ENCODE measurements at regions not wholly inside any gene's neighbourhood (a gene's known extent, or its start where the extent isn't known, plus 50 kb on each side); places are given as distances from the start of the nearest gene placed in this dataset.

DNA sequence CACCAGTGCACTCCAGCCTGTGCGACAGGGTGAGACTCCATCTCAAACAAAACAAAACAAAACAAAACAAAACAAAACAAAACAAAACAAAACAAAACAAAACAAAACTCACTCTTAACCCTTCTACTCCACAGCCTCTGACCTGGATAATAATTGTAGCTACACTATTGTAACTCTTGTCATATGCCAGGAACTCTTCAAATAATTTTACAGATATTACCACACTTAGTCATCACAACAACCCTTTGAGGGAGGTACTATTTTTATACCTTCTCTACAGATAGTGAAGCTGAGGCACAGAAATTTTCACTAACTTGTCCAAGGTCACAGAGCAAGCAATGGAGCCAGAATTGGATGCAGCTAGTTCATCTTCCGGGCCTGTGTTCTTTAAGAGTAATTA is 547.8 kb downstream of the ADGRL2 start:
- intact Hi-C loops (cut with micrococcal nuclease; ENCODE audit: unreplicated experiment) = no loop called here
- no peak for DNase-seq
- CTCF ChIA-PET = no interaction called here
- no peaks in the 10 kb centered on the region for H3K27me3 Mint-ChIP-seq (ENCODE audit: unreplicated experiment)
- no peaks in the 10 kb centered on the region for H3K36me3 Mint-ChIP-seq (ENCODE audit: insufficient read depth, unreplicated experiment)
- H3K27ac Mint-ChIP-seq (ENCODE audit: unreplicated experiment) = no peak overlapping the region
- TF ChIP-seq, protein P1, sequence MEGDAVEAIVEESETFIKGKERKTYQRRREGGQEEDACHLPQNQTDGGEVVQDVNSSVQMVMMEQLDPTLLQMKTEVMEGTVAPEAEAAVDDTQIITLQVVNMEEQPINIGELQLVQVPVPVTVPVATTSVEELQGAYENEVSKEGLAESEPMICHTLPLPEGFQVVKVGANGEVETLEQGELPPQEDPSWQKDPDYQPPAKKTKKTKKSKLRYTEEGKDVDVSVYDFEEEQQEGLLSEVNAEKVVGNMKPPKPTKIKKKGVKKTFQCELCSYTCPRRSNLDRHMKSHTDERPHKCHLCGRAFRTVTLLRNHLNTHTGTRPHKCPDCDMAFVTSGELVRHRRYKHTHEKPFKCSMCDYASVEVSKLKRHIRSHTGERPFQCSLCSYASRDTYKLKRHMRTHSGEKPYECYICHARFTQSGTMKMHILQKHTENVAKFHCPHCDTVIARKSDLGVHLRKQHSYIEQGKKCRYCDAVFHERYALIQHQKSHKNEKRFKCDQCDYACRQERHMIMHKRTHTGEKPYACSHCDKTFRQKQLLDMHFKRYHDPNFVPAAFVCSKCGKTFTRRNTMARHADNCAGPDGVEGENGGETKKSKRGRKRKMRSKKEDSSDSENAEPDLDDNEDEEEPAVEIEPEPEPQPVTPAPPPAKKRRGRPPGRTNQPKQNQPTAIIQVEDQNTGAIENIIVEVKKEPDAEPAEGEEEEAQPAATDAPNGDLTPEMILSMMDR (IDR thresholded peaks at IDR 0.05; ENCODE audit: unreplicated experiment) = no peak
- no peak overlapping the region for H3K4me3 Mint-ChIP-seq (ENCODE audit: low read depth, unreplicated experiment)
- H3K9me3 Mint-ChIP-seq (ENCODE audit: low read depth, unreplicated experiment) = peaks cover 9% of the 10 kb centered on the region
- no peaks in the 10 kb centered on the region for H3K4me1 Mint-ChIP-seq (ENCODE audit: low read depth, unreplicated experiment)
- no TSS peak for BruUV-seq (replicated peaks)

DNA sequence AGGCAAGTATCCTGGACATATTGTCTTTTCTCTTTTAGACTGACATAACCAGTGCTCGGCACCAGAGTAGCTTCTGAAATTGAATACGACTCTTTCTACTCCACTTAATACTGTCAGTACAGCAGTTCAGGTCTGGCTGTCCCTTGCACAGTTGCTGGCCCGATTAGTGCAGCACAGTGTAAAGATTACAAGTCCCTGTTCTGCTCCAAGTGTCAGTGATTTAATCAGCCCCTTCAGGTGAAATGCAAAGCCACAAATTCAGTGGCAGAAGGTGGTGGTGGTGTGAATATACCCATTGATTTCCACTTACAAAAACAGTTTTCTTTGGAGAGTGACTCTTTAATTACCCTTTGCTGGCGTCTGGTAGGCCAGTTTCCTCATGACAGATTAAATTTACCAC is 545.4 kb downstream of the ADGRL2 start:
- H3K27me3 Mint-ChIP-seq (ENCODE audit: unreplicated experiment) = no peaks in the 10 kb centered on the region
- BruUV-seq (replicated peaks) = no TSS peak
- no peaks in the 10 kb centered on the region for H3K4me1 Mint-ChIP-seq (ENCODE audit: low read depth, unreplicated experiment)

DNA sequence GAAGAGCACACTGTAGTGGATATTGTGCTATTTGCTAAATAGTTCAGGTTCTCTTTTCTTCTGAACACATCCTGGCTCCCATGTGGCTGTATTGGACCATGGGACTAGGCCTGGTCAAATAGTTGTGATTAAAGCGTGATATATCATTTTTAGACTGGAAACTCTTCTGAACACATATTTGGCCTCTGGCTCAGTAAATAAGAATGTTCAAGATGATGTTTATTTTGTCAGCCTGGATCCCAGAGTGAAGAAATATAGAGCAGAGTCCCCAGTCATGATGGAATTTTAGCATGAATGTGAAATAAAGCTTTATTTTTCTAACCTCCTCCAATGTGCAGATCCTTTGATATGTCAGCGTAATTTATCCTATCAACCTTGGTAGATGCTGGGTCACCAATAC is 542.6 kb downstream of the ADGRL2 start:
- DNase-seq = no peak
- Mint-ChIP-seq H3K4me3 (ENCODE audit: low read depth, unreplicated experiment) (no peak overlapping the region), H3K27ac (ENCODE audit: unreplicated experiment) (no peak overlapping the region), H3K36me3 (ENCODE audit: insufficient read depth, unreplicated experiment) (no peaks in the 10 kb centered on the region), H3K9me3 (ENCODE audit: low read depth, unreplicated experiment) (peaks cover 3% of the 10 kb centered on the region), H3K4me1 (ENCODE audit: low read depth, unreplicated experiment) (no peaks in the 10 kb centered on the region), H3K27me3 (ENCODE audit: unreplicated experiment) (no peaks in the 10 kb centered on the region)
- intact Hi-C loops (cut with micrococcal nuclease; ENCODE audit: unreplicated experiment) = no loop called here
- TF ChIP-seq, protein P1 (IDR thresholded peaks at IDR 0.05; ENCODE audit: unreplicated experiment) = no peak
- BruUV-seq (replicated peaks) = no TSS peak
- CTCF ChIA-PET = no interaction called here

More for the DNA sequence above, 545.4 kb downstream of the ADGRL2 start:
- intact Hi-C loops (cut with micrococcal nuclease; ENCODE audit: unreplicated experiment) = no loop called here
- TF ChIP-seq, protein P1 (IDR thresholded peaks at IDR 0.05; ENCODE audit: unreplicated experiment) = no peak
- Mint-ChIP-seq H3K36me3 (ENCODE audit: insufficient read depth, unreplicated experiment) (no peaks in the 10 kb centered on the region), H3K4me3 (ENCODE audit: low read depth, unreplicated experiment) (no peak overlapping the region), H3K27ac (ENCODE audit: unreplicated experiment) (no peak overlapping the region), H3K9me3 (ENCODE audit: low read depth, unreplicated experiment) (peaks cover 8% of the 10 kb centered on the region)
- CTCF ChIA-PET = no interaction called here
- no peak for DNase-seq

DNA sequence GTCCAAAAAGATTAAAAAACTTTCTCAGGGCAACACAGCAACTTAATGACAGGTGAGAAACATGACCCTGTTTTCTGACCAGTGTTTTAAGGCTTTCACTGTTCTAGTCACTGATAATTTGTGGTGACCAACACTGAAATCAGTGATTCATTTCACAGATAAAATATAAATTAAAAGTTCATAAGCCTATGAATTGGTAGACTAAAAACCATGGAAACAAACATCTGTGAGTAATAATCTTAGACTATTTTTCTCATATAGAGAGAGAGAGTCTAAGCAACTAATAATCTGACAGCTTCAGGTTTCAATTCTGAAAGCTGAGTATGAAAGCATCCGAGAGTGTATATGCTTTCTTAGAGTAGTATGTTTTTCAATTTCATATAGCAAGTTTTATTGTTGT is 536.9 kb downstream of the ADGRL2 start:
- no TSS peak for BruUV-seq (replicated peaks)
- Mint-ChIP-seq H3K27ac (ENCODE audit: unreplicated experiment) (no peak overlapping the region), H3K4me3 (ENCODE audit: low read depth, unreplicated experiment) (no peak overlapping the region)

More for the DNA sequence above, 536.9 kb downstream of the ADGRL2 start:
- TF ChIP-seq, protein P1 (IDR thresholded peaks at IDR 0.05; ENCODE audit: unreplicated experiment) = no peak
- intact Hi-C loops (cut with micrococcal nuclease; ENCODE audit: unreplicated experiment) = no loop called here
- CTCF ChIA-PET = no interaction called here
- H3K36me3 Mint-ChIP-seq (ENCODE audit: insufficient read depth, unreplicated experiment) = no peaks in the 10 kb centered on the region
- DNase-seq = no peak
- peaks cover 8% of the 10 kb centered on the region for H3K9me3 Mint-ChIP-seq (ENCODE audit: low read depth, unreplicated experiment)
- no peaks in the 10 kb centered on the region for H3K27me3 Mint-ChIP-seq (ENCODE audit: unreplicated experiment)
- no peaks in the 10 kb centered on the region for H3K4me1 Mint-ChIP-seq (ENCODE audit: low read depth, unreplicated experiment)
